K562 (cell line): ENCODE measurements at regions not wholly inside any gene's neighbourhood (a gene's known extent, or its start where the extent isn't known, plus 50 kb on each side); places are given as distances from the start of the nearest gene placed in this dataset.
A peak's percentile ranks its signal among the peaks of the same experiment; 100 is the strongest.

Experiments
- ATAC-seq: fragments of 200-7000 bp; cut with Tn5 transposase; 3 replicates; pipeline ENCODE4 v1.9.1; 2020; ENCODE audit warnings: moderate library complexity
- BruUV-seq: library from RNA; stranded (reverse); fragments of 400-500 nt; replicated peaks from 2 replicates; lab custom pipeline; 2021; lab: Mats Ljungman, UMichigan
- CTCF ChIA-PET: fragments of 300-600 bp; formaldehyde crosslinking; extraction: SDS; loops from one replicate; lab custom pipeline; 2021; ENCODE audit warnings: low intra/inter-chr PET ratio; lab: Yijun Ruan, JAX
- POLR2A ChIA-PET: fragments of 300-600, 350-650 bp; sonication (Branson Sonifier 250); formaldehyde crosslinking; extraction: SDS; loops from one replicate; lab custom pipeline; 2021; ENCODE audit warnings: antibody characterized with exemption, inconsistent platforms; lab: Yijun Ruan, JAX
- DNase-seq, 4 experiments: peaks; one replicate each; pipeline versions ENCODE4 v3.0.0 to v3.0.0-alpha.2; 2011 to 2018; ENCODE audit warnings: low spot score in 3 of 4, mixed read lengths in 3 of 4; ENCODE audit errors: extremely low read depth in 1 of 4
- FAIRE-seq: peaks from 2 replicates; lab custom pipeline; 2011; peaks lifted over from hg19 to GRCh38; lab: Jason Lieb, UNC
- H2AFZ ChIP-seq: 2 replicates; pipeline ENCODE4 v1.6.0; 2011; ENCODE audit warnings: low read depth, low read length, control low read depth, inconsistent platforms
- H3K27ac ChIP-seq: fragments of 200-600 bp; 3 replicates; pipeline ENCODE4 v1.8.0; 2011; ENCODE audit warnings: low read depth, mild to moderate bottlenecking, control low read depth, inconsistent platforms, low read length, moderate library complexity, mixed read lengths; ENCODE audit errors: extremely low read depth
- H3K27me3 ChIP-seq, 2 experiments: fragments of 300-600 bp in 1 of 2; 2 replicates in 1 of 2; 3 replicates in 1 of 2; pipeline versions ENCODE4 v1.6.0 to v1.8.0; 2011; ENCODE audit warnings: inconsistent platforms in 2 of 2, low read length in 2 of 2, mild to moderate bottlenecking in 1 of 2, mixed read lengths in 1 of 2, moderate library complexity in 1 of 2; ENCODE audit not compliant: control insufficient read depth in 2 of 2, insufficient read depth in 2 of 2
- H3K36me3 ChIP-seq: fragments of 300-600 bp; 3 replicates; pipeline ENCODE4 v1.8.0; 2011; ENCODE audit warnings: mild to moderate bottlenecking, low read length, inconsistent platforms; ENCODE audit not compliant: control insufficient read depth, insufficient read depth
- H3K4me1 ChIP-seq, 2 experiments: fragments of 200-600 bp in 1 of 2; replicated peaks in 1 of 2; 2 replicates in 1 of 2; 3 replicates in 1 of 2; pipeline versions ENCODE4 v1.5.1 to v1.8.0; 2011; ENCODE audit warnings: inconsistent platforms in 2 of 2, low read length in 2 of 2, mild to moderate bottlenecking in 1 of 2, mixed read lengths in 1 of 2, moderate library complexity in 1 of 2; ENCODE audit not compliant: control insufficient read depth in 2 of 2, insufficient read depth in 2 of 2
- H3K4me2 ChIP-seq: 2 replicates; pipeline ENCODE4 v1.6.1; 2011; ENCODE audit warnings: low read length, control low read depth, inconsistent platforms, mixed read lengths; ENCODE audit not compliant: insufficient read depth
- H3K4me3 ChIP-seq: fragments of 200-600 bp; sonication (generic), shearing (Covaris generic); 2 replicates; pipeline ENCODE4 v1.5.1; 2016; ENCODE audit warnings: control low read depth, inconsistent platforms
- H3K79me2 ChIP-seq: fragments of 200-600 bp; 3 replicates; pipeline ENCODE4 v1.8.0; 2011; ENCODE audit warnings: low read length, inconsistent platforms; ENCODE audit not compliant: control insufficient read depth, insufficient read depth
- H3K9ac ChIP-seq, 2 experiments: 2 replicates each; pipeline versions ENCODE4 v1.6.0 to v1.6.1; 2011; ENCODE audit warnings: low read depth in 2 of 2, low read length in 2 of 2, control low read depth in 1 of 2, inconsistent platforms in 1 of 2, mild to moderate bottlenecking in 1 of 2, mixed read lengths in 1 of 2; ENCODE audit not compliant: insufficient read depth in 1 of 2
- H3K9me1 ChIP-seq: one replicate; pipeline ENCODE4 v1.6.0; 2011; ENCODE audit warnings: inconsistent platforms, mild to moderate bottlenecking, low read length, moderate library complexity; ENCODE audit not compliant: control insufficient read depth, insufficient read depth
- H3K9me3 ChIP-seq: replicated peaks from 2 replicates; pipeline ENCODE4 v1.5.1; 2011; ENCODE audit warnings: low read depth, low read length, inconsistent platforms; ENCODE audit not compliant: control insufficient read depth, insufficient read depth
- H4K20me1 ChIP-seq: replicated peaks from 2 replicates; pipeline ENCODE4 v1.6.1; 2011; ENCODE audit warnings: low read length, inconsistent platforms, mixed read lengths; ENCODE audit not compliant: control insufficient read depth, insufficient read depth
- BCOR ChIP-seq: fragments of 450-650 bp; IDR thresholded peaks from 2 replicates; pipeline ENCODE4 v1.6.1; 2016
- RBM25 ChIP-seq: fragments of 200-400 bp; formaldehyde crosslinking; IDR thresholded peaks from 2 replicates; pipeline ENCODE4 v1.6.1; 2018; ENCODE audit warnings: low read length, low read depth, moderate library complexity; ENCODE audit not compliant: severe bottlenecking
- ZFP36 ChIP-seq: fragments of 150-350 bp; IDR thresholded peaks from 2 replicates; pipeline ENCODE4 v1.6.1; 2018; ENCODE audit warnings: low read length, low read depth; ENCODE audit not compliant: partially characterized antibody
- ZNF436 ChIP-seq: fragments of 250-450, 450-650 bp; sonication (Bioruptor Pico); formaldehyde crosslinking; IDR thresholded peaks from 2 replicates; pipeline ENCODE4 v1.7.0; 2020; ENCODE audit warnings: mild to moderate bottlenecking
- ZNF699 ChIP-seq: fragments of 250-450 bp; sonication (Bioruptor Pico); IDR thresholded peaks from 2 replicates; pipeline ENCODE4 v1.8.0; 2021; ENCODE audit warnings: mild to moderate bottlenecking, moderate library complexity; ENCODE audit not compliant: insufficient replicate concordance
- WGBS: fragments of 100-300 bp; shearing (Covaris generic); methylation state at CpG from one replicate; pipeline ENCODE4 v1.1.6; 2016; ENCODE audit warnings: low coverage, mixed read lengths; ENCODE audit not compliant: insufficient coverage; ENCODE audit errors: missing lambda C conversion rate; 5-methylcytosine and 5-hydroxymethylcytosine counted together
- in situ Hi-C: fragments of 300-500 bp; cut with MboI; formaldehyde crosslinking; loops from 4 replicates; pipeline ENCODE4 v1.15.0; 2018; ENCODE audit warnings: inconsistent platforms, mixed read lengths
- intact Hi-C: fragments of 100-400 bp; cut with micrococcal nuclease; formaldehyde crosslinking; loops from 2 replicates; pipeline ENCODE4 v1.14.2; 2022

DNA sequence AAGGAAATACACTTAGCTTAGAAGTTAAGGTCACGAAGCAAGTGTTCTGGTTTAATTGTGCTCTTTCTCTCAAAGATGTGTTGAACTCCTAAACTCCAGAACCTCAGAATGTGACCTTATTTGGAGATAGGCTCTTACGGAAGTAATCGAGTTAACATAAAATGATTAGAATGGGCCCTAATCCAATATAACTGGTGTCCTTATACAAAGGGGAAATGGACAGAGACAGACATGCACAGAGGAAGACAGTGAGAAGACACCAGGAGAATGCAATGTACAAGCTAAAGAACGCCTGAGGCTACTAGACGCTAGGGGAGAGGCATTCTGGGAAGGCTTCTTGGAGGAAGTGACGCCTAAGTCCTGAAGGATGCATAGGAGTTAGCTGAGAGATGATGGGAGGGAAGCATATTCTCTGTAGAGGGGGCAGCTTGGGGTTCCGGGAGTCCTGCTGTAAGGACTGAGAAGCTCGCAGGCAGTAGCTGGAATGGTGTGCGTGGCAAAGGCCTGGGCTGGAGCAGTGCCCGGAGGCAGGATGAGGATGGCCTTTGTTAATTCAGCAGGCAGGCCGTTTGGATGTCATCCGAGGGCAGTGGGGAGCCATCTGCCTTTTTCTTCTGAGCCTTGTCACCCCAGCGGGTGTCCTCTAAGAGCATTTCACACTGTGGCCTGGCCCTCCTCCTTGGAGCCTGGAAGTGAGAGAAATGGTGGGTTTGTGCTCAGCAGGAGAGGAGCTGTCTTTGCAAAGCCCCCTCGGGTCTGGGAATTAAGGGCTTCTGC lies 513.4 kb downstream of the SHQ1 start:
- no peak overlapping the region for H3K4me2 ChIP-seq
- in situ Hi-C loops (no loop called here), intact Hi-C loops (loop anchor here (5.0 kb wide), 1 partner anchor 63 kb away; no protein-coding TSS in a partner anchor)
- no TSS peak for BruUV-seq
- no peak overlapping the region; a peak in 1 of 4 replicates for H3K9ac ChIP-seq
- TF ChIP-seq ZNF699 (CRISPR knock-in tag) (no peak), ZNF436 (CRISPR knock-in tag) (peak; percentile 52; the same call in 1 of the 2 replicates), ZFP36 (peak; percentile 96), BCOR (peak; percentile 69), RBM25 (peak; percentile 43)
- no peaks in the 10 kb centered on the region for H3K27me3 ChIP-seq
- ChIA-PET CTCF (no interaction called here), POLR2A (interaction anchor here (1.2 kb wide), 1 partner anchor 31 kb away, joined by 3 read pairs; no protein-coding TSS in a partner anchor)
- DNase-seq (no peak), ATAC-seq (no peak), FAIRE-seq (no peak)
- peaks cover 2% of the 10 kb centered on the region for H3K9me1 ChIP-seq
- H3K4me1 ChIP-seq: peaks cover 41% of the 10 kb centered on the region in 2 experiments
- no peak overlapping the region for H3K4me3 ChIP-seq
- 74% methylated on average over 13 of the region's 14 CpGs for WGBS
- no peaks in the 10 kb centered on the region for H3K36me3 ChIP-seq
- H2AFZ ChIP-seq: 0 out of 2 replicates have a peak overlapping the region, but pooled peaks have one; percentile 2
- no peaks in the 10 kb centered on the region; the same call in 1 of the 2 replicates for H3K9me3 ChIP-seq
- no peaks in the 10 kb centered on the region for H4K20me1 ChIP-seq
- H3K79me2 ChIP-seq: no peaks in the 10 kb centered on the region
- H3K27ac ChIP-seq: no peak overlapping the region
